ENCODE measurements at regions not wholly inside any gene's neighbourhood (a gene's known extent, or its start where the extent isn't known, plus 50 kb on each side); places are given as distances from the start of the nearest gene placed in this dataset.
"Not testable (repeated sequence)": the region's sequence is repeated elsewhere in the genome, so short reads cannot be mapped to it uniquely, and the experiment has no call there.

GRCh38 chr1:120609015-120609573 lies 114.7 kb upstream of the NBPF26 start:
- H3K9ac ChIP-seq (ENCODE audit: low read depth in 1 of 2, low read length in 2 of 2); H3K4me3 ChIP-seq (ENCODE audit: low read length in 2 of 2); H3K36me3 ChIP-seq (ENCODE audit: control insufficient read depth in 2 of 2, insufficient read depth in 2 of 2, low read length in 2 of 2); H3K9me3 ChIP-seq (ENCODE audit: control insufficient read depth in 2 of 2, low read length in 2 of 2); H3K4me1 ChIP-seq (ENCODE audit: control insufficient read depth in 2 of 2, insufficient read depth in 2 of 2, low read length in 2 of 2); H3K27ac ChIP-seq (ENCODE audit: low read depth in 2 of 2, low read length in 2 of 2); H3K27me3 ChIP-seq (ENCODE audit: control insufficient read depth in 2 of 2, insufficient read depth in 2 of 2, low read length in 2 of 2): not testable (repeated sequence)

- H3K27me3 ChIP-seq (ENCODE audit: control insufficient read depth in 2 of 2, insufficient read depth in 2 of 2, low read length in 2 of 2); H3K36me3 ChIP-seq (ENCODE audit: control insufficient read depth in 2 of 2, insufficient read depth in 2 of 2, low read length in 2 of 2); H3K9ac ChIP-seq (ENCODE audit: low read depth in 1 of 2, low read length in 2 of 2); H3K4me1 ChIP-seq (ENCODE audit: control insufficient read depth in 2 of 2, insufficient read depth in 2 of 2, low read length in 2 of 2); H3K9me3 ChIP-seq (ENCODE audit: control insufficient read depth in 2 of 2, low read length in 2 of 2); H3K27ac ChIP-seq (ENCODE audit: low read depth in 2 of 2, low read length in 2 of 2); H3K4me3 ChIP-seq (ENCODE audit: low read length in 2 of 2): not testable (repeated sequence)
These were observed 113.9 kb upstream of the NBPF26 start for GRCh38 chr1:120609834-120610233.

- H3K27ac ChIP-seq (ENCODE audit: low read depth in 2 of 2, low read length in 2 of 2); H3K36me3 ChIP-seq (ENCODE audit: control insufficient read depth in 2 of 2, insufficient read depth in 2 of 2, low read length in 2 of 2); H3K9ac ChIP-seq (ENCODE audit: low read depth in 1 of 2, low read length in 2 of 2); H3K4me1 ChIP-seq (ENCODE audit: control insufficient read depth in 2 of 2, insufficient read depth in 2 of 2, low read length in 2 of 2); H3K4me3 ChIP-seq (ENCODE audit: low read length in 2 of 2); H3K9me3 ChIP-seq (ENCODE audit: control insufficient read depth in 2 of 2, low read length in 2 of 2); H3K27me3 ChIP-seq (ENCODE audit: control insufficient read depth in 2 of 2, insufficient read depth in 2 of 2, low read length in 2 of 2): not testable (repeated sequence)
These were observed 108.7 kb upstream of the NBPF26 start for GRCh38 chr1:120614931-120615639.

DNA sequence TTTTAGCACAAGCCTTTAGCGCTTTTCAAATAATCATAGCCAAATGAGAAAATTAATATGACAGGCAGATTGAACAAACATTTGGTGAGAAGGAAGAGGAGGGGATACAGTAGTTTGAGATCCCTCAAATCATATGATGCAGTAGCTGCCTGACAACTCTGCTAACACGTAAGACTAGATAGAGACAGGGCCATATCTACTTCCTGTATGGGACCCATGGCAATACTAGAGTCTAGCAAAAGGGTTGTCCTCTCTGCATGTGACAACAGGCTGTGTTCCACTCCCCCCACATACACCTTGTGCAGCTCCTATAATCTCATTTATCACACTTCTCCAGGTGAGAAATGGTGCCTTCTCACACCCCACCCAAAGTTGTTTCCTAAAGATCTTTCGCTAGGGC lies 106.3 kb upstream of the NBPF26 start:
- not testable (repeated sequence) for H3K4me1 ChIP-seq (ENCODE audit: control insufficient read depth in 2 of 2, insufficient read depth in 2 of 2, low read length in 2 of 2); H3K4me3 ChIP-seq (ENCODE audit: low read length in 2 of 2); H3K36me3 ChIP-seq (ENCODE audit: control insufficient read depth in 2 of 2, insufficient read depth in 2 of 2, low read length in 2 of 2); H3K27me3 ChIP-seq (ENCODE audit: control insufficient read depth in 2 of 2, insufficient read depth in 2 of 2, low read length in 2 of 2); H3K9ac ChIP-seq (ENCODE audit: low read depth in 1 of 2, low read length in 2 of 2); H3K27ac ChIP-seq (ENCODE audit: low read depth in 2 of 2, low read length in 2 of 2); H3K9me3 ChIP-seq (ENCODE audit: control insufficient read depth in 2 of 2, low read length in 2 of 2)

GRCh38 chr1:120619867-120620692 lies 103.7 kb upstream of the NBPF26 start:
- H3K27me3 ChIP-seq (ENCODE audit: control insufficient read depth in 2 of 2, insufficient read depth in 2 of 2, low read length in 2 of 2); H3K9me3 ChIP-seq (ENCODE audit: control insufficient read depth in 2 of 2, low read length in 2 of 2); H3K27ac ChIP-seq (ENCODE audit: low read depth in 2 of 2, low read length in 2 of 2); H3K4me3 ChIP-seq (ENCODE audit: low read length in 2 of 2); H3K9ac ChIP-seq (ENCODE audit: low read depth in 1 of 2, low read length in 2 of 2); H3K36me3 ChIP-seq (ENCODE audit: control insufficient read depth in 2 of 2, insufficient read depth in 2 of 2, low read length in 2 of 2); H3K4me1 ChIP-seq (ENCODE audit: control insufficient read depth in 2 of 2, insufficient read depth in 2 of 2, low read length in 2 of 2): not testable (repeated sequence)

DNA sequence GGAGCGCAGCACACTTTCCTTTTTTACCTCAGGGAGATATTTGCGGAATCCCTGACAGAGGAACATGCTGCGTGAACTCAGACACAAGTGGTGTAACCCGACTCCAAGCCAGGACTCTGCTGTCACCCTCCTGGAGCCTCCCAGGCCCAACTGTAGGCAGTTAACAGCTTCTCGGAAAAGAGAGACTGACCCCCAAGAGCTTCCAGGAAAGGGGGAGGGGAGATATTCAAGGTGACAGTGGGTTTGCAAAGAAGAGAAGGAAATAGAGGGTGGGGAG lies 103.1 kb upstream of the NBPF26 start:
- H3K36me3 ChIP-seq (ENCODE audit: control insufficient read depth in 2 of 2, insufficient read depth in 2 of 2, low read length in 2 of 2); H3K27me3 ChIP-seq (ENCODE audit: control insufficient read depth in 2 of 2, insufficient read depth in 2 of 2, low read length in 2 of 2); H3K9me3 ChIP-seq (ENCODE audit: control insufficient read depth in 2 of 2, low read length in 2 of 2); H3K4me3 ChIP-seq (ENCODE audit: low read length in 2 of 2); H3K4me1 ChIP-seq (ENCODE audit: control insufficient read depth in 2 of 2, insufficient read depth in 2 of 2, low read length in 2 of 2); H3K9ac ChIP-seq (ENCODE audit: low read depth in 1 of 2, low read length in 2 of 2); H3K27ac ChIP-seq (ENCODE audit: low read depth in 2 of 2, low read length in 2 of 2): not testable (repeated sequence)

DNA sequence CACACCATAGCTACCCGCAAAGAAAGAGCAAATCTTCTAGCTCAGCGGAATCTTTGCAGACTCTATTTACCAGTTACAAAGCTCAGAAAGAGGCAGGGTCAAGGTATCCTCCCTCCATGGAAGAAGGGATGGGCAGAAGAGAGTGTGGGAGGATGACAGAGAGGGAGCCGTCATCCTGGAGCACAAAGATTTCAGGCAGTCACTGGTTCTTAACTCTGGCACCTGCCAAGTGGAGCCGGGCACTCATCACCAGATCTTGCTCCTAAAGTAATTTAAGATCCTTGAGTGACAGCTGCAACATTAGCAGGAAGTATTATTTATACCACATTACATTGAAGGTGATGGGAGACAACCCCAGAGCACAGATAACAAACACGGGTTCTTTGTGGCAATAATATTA lies 102.5 kb upstream of the NBPF26 start:
- not testable (repeated sequence) for H3K27me3 ChIP-seq (ENCODE audit: control insufficient read depth in 2 of 2, insufficient read depth in 2 of 2, low read length in 2 of 2); H3K9me3 ChIP-seq (ENCODE audit: control insufficient read depth in 2 of 2, low read length in 2 of 2); H3K36me3 ChIP-seq (ENCODE audit: control insufficient read depth in 2 of 2, insufficient read depth in 2 of 2, low read length in 2 of 2); H3K4me3 ChIP-seq (ENCODE audit: low read length in 2 of 2); H3K9ac ChIP-seq (ENCODE audit: low read depth in 1 of 2, low read length in 2 of 2); H3K4me1 ChIP-seq (ENCODE audit: control insufficient read depth in 2 of 2, insufficient read depth in 2 of 2, low read length in 2 of 2); H3K27ac ChIP-seq (ENCODE audit: low read depth in 2 of 2, low read length in 2 of 2)

DNA sequence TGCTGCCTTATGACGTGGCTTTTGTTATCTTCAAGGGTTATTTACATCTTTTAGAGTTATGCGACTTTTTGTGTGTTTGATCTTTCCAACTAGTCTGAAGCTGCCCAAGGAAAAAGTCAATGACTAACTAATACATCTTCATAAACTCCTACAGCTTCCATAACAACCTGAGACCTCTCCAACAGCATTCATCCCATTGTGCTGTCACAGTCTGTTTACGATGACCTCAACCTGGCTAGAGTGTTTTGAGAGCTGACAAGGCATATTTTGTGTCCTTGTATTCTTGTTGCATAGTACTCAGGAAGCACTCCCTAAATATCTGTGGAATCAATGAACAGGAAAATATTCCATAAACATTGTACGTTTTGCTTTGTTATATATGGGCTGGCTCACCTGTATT lies 100.2 kb upstream of the NBPF26 start:
- not testable (repeated sequence) for H3K4me3 ChIP-seq (ENCODE audit: low read length in 2 of 2); H3K9ac ChIP-seq (ENCODE audit: low read depth in 1 of 2, low read length in 2 of 2); H3K9me3 ChIP-seq (ENCODE audit: control insufficient read depth in 2 of 2, low read length in 2 of 2); H3K36me3 ChIP-seq (ENCODE audit: control insufficient read depth in 2 of 2, insufficient read depth in 2 of 2, low read length in 2 of 2); H3K4me1 ChIP-seq (ENCODE audit: control insufficient read depth in 2 of 2, insufficient read depth in 2 of 2, low read length in 2 of 2); H3K27me3 ChIP-seq (ENCODE audit: control insufficient read depth in 2 of 2, insufficient read depth in 2 of 2, low read length in 2 of 2); H3K27ac ChIP-seq (ENCODE audit: low read depth in 2 of 2, low read length in 2 of 2)

DNA sequence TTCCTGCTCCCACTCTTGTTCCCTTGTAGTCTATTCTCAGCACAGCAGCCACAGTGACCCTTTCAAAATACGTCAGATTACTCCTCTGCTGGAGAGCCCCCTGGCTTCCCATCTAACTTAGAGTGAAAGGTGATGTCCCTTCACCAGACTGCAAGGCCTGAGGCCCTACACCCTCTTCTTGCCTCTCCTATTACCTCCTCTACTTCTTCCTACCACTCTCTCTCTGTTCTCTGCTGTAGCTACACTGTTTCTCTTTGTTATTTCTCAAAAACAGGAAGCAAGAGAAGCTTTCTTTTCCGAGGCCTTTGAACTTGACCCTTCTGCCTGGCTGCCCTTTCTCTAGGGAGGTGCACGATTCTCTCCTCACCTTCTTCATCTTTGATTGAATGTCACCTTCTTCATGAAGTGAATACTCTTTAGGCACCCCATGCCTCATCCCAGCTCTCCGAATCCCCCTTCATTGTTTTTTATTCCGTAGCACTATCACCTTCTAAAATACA lies 99.1 kb upstream of the NBPF26 start:
- H3K9me3 ChIP-seq (ENCODE audit: control insufficient read depth in 2 of 2, low read length in 2 of 2): not testable (repeated sequence)

GRCh38 chr1:120629832-120630455 lies 93.8 kb upstream of the NBPF26 start:
- not testable (repeated sequence) for H3K4me3 ChIP-seq (ENCODE audit: low read length in 2 of 2); H3K27me3 ChIP-seq (ENCODE audit: control insufficient read depth in 2 of 2, insufficient read depth in 2 of 2, low read length in 2 of 2); H3K9ac ChIP-seq (ENCODE audit: low read depth in 1 of 2, low read length in 2 of 2); H3K4me1 ChIP-seq (ENCODE audit: control insufficient read depth in 2 of 2, insufficient read depth in 2 of 2, low read length in 2 of 2); H3K27ac ChIP-seq (ENCODE audit: low read depth in 2 of 2, low read length in 2 of 2); H3K36me3 ChIP-seq (ENCODE audit: control insufficient read depth in 2 of 2, insufficient read depth in 2 of 2, low read length in 2 of 2); H3K9me3 ChIP-seq (ENCODE audit: control insufficient read depth in 2 of 2, low read length in 2 of 2)

More for the DNA sequence above, 99.1 kb upstream of the NBPF26 start:
- not testable (repeated sequence) for H3K36me3 ChIP-seq (ENCODE audit: control insufficient read depth in 2 of 2, insufficient read depth in 2 of 2, low read length in 2 of 2); H3K9ac ChIP-seq (ENCODE audit: low read depth in 1 of 2, low read length in 2 of 2); H3K27ac ChIP-seq (ENCODE audit: low read depth in 2 of 2, low read length in 2 of 2); H3K27me3 ChIP-seq (ENCODE audit: control insufficient read depth in 2 of 2, insufficient read depth in 2 of 2, low read length in 2 of 2); H3K4me1 ChIP-seq (ENCODE audit: control insufficient read depth in 2 of 2, insufficient read depth in 2 of 2, low read length in 2 of 2); H3K4me3 ChIP-seq (ENCODE audit: low read length in 2 of 2)

Measured in mucosa of rectum (tissue), 2 donors.